CD4-positive, alpha-beta T cell treated with Interleukin-17A for 1 hour (primary cell): ENCODE measurements at regions not wholly inside any gene's neighbourhood (a gene's known extent, or its start where the extent isn't known, plus 50 kb on each side); places are given as distances from the start of the nearest gene placed in this dataset.
"Not testable (repeated sequence)": the region's sequence is repeated elsewhere in the genome, so short reads cannot be mapped to it uniquely, and the experiment has no call there.

Experiments used
- DNase-seq: peaks from one replicate; pipeline ENCODE4 v3.0.0-alpha.2; 2020

- no peak for DNase-seq
Measured at GRCh38 chr2:146433116-146433875, 1411.5 kb upstream of the ACVR2A start.

- no peak for DNase-seq
Measured at GRCh38 chr2:146429366-146429765, 1415.5 kb upstream of the ACVR2A start.

- DNase-seq = no peak
Measured at GRCh38 chr2:146417942-146418341, 1426.9 kb upstream of the ACVR2A start.

- no peak for DNase-seq
Measured at GRCh38 chr2:146415291-146415690, 1429.5 kb upstream of the ACVR2A start.

- DNase-seq = no peak
Measured at GRCh38 chr2:146414456-146414855, 1430.4 kb upstream of the ACVR2A start.

- no peak for DNase-seq
Measured at GRCh38 chr2:146413086-146413610, 1431.7 kb upstream of the ACVR2A start.

GRCh38 chr2:146412625-146413024 is 1432.2 kb upstream of the ACVR2A start:
- DNase-seq = no peak

GRCh38 chr2:146405402-146406309 is 1439.2 kb upstream of the ACVR2A start:
- not testable (repeated sequence) for DNase-seq

- not testable (repeated sequence) for DNase-seq
Measured at GRCh38 chr2:146403546-146404160, 1441.2 kb upstream of the ACVR2A start.

- no peak for DNase-seq
Measured at GRCh38 chr2:146392631-146393030, 1452.2 kb upstream of the ACVR2A start.

- DNase-seq = no peak
Measured at GRCh38 chr2:146392186-146392585, 1452.6 kb upstream of the ACVR2A start.

- DNase-seq = no peak
Measured at GRCh38 chr2:146388757-146389156, 1456.1 kb upstream of the ACVR2A start.

- no peak for DNase-seq
Measured at GRCh38 chr2:146386096-146386495, 1458.7 kb upstream of the ACVR2A start.

GRCh38 chr2:146385031-146385430 is 1459.8 kb upstream of the ACVR2A start:
- no peak for DNase-seq

GRCh38 chr2:146376511-146377064 is 1468.2 kb upstream of the ACVR2A start:
- no peak for DNase-seq

GRCh38 chr2:146374505-146374904 is 1470.3 kb upstream of the ACVR2A start:
- no peak for DNase-seq

GRCh38 chr2:146371364-146371763 is 1473.5 kb upstream of the ACVR2A start:
- DNase-seq = not testable (repeated sequence)

- DNase-seq = no peak
Measured at GRCh38 chr2:146370826-146371225, 1474.0 kb upstream of the ACVR2A start.

- DNase-seq = no peak
Measured at GRCh38 chr2:146366276-146366675, 1478.6 kb upstream of the ACVR2A start.

GRCh38 chr2:146365041-146365440 is 1479.8 kb upstream of the ACVR2A start:
- DNase-seq = no peak

- DNase-seq = no peak
Measured at GRCh38 chr2:146363731-146364130, 1481.1 kb upstream of the ACVR2A start.

GRCh38 chr2:146351689-146352088 is 1493.1 kb upstream of the ACVR2A start:
- DNase-seq = no peak

GRCh38 chr2:146349334-146349733 is 1495.5 kb upstream of the ACVR2A start:
- no peak for DNase-seq
